Gastrocnemius medialis (tissue), 4 donors: ENCODE measurements at regions not wholly inside any gene's neighbourhood (a gene's known extent, or its start where the extent isn't known, plus 50 kb on each side); places are given as distances from the start of the nearest gene placed in this dataset.
A peak's percentile ranks its signal among the peaks of the same experiment; 100 is the strongest.
"Not testable (repeated sequence)": the region's sequence is repeated elsewhere in the genome, so short reads cannot be mapped to it uniquely, and the experiment has no call there.

ENCODE experiments used
- ATAC-seq, 2 donors: fragments of 150-250 bp; one replicate each; pipeline ENCODE4 v1.9.1; 2016
- DNase-seq, 2 donors: peaks; one replicate each; pipeline ENCODE4 v3.0.0-alpha.2; 2019
- H3K27ac ChIP-seq, 4 donors: fragments of 200-600 bp; sonication (generic); 1 replicate in 1 of 4; 2 replicates in 3 of 4; pipeline ENCODE4 v1.5.1; 2016 to 2018; ENCODE audit warnings: mild to moderate bottlenecking in 2 of 4, moderate library complexity in 1 of 4
- H3K27me3 ChIP-seq, 3 donors: fragments of 200-600 bp; sonication (generic) in 2 of 3; 1 replicate in 1 of 3; 2 replicates in 2 of 3; pipeline versions ENCODE4 v1.5.1 to v1.6.0; 2016 to 2019; ENCODE audit warnings: mild to moderate bottlenecking in 1 of 3, moderate library complexity in 1 of 3
- H3K36me3 ChIP-seq, 2 donors: fragments of 200-600 bp; sonication (generic) in 1 of 2; one replicate each; pipeline ENCODE4 v1.5.1; 2017 to 2018
- H3K4me1 ChIP-seq, 2 donors: fragments of 200-600 bp; sonication (generic) in 1 of 2; one replicate each; pipeline ENCODE4 v1.5.1; 2016 to 2017; ENCODE audit warnings: mild to moderate bottlenecking in 2 of 2
- H3K4me3 ChIP-seq, 4 donors: fragments of 200-600 bp; sonication (generic) in 3 of 4; 1 replicate in 1 of 4; 2 replicates in 3 of 4; pipeline ENCODE4 v1.5.1; 2016 to 2019; ENCODE audit warnings: mild to moderate bottlenecking in 2 of 4
- H3K9me3 ChIP-seq, 3 donors: fragments of 200-600 bp; sonication (generic) in 2 of 3; 1 replicate in 1 of 3; 2 replicates in 2 of 3; pipeline ENCODE4 v1.5.1; 2016 to 2019
- POLR2A ChIP-seq, 2 donors: fragments of 450-650 bp; IDR thresholded peaks; one replicate each; pipeline ENCODE4 v1.6.1; 2017; ENCODE audit warnings: antibody characterized with exemption in 2 of 2, mild to moderate bottlenecking in 2 of 2, moderate library complexity in 2 of 2
- in situ Hi-C, 4 donors: fragments of 200-750 bp; cut with MboI; loops; one replicate each; pipeline versions ENCODE4 v1.15.0 to v1.8.0; 2017; ENCODE audit warnings: low sequenced_read_pairs in 4 of 4
- intact Hi-C: fragments of 100-400 bp; cut with DNase I; formaldehyde crosslinking; loops from one replicate; pipeline ENCODE4 v1.15.1; 2023; ENCODE audit warnings: low total_unique reads
- TF ChIP-seq, protein P1 (sequence below), 5 experiments: fragments of 450-650 bp in 3 of 5; fragments of 200-600 bp in 2 of 5; sonication (generic) in 2 of 5; IDR thresholded peaks in 4 of 5; conservative IDR thresholded peaks in 1 of 5; 1 replicate in 4 of 5; 2 replicates in 1 of 5; pipeline ENCODE4 v1.5.1; 2016 to 2019; ENCODE audit warnings: antibody characterized with exemption in 5 of 5, mild to moderate bottlenecking in 3 of 5, moderate library complexity in 3 of 5

DNA sequence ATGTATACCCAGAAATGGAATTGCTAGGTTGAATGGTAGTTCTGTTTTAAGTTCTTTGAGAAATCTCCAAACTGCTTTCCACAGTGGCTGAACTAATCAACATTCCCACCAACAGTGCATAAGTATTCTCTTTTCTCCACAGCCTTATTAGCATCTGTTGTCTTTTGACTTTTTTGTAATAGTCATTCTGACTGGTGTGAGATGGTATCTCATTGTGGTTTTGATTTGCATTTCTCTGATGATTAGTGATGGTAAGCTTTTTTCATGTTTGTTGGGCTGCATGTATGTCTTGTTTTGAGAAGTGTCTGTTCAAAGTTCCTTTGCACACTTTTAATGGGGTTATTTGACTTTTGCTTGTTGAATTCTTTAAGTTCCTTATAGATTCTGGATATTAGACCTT, 52.4 kb upstream of the EHHADH start:
- intact Hi-C loops, H3K27ac ChIP-seq, DNase-seq, in situ Hi-C loops, H3K4me1 ChIP-seq, H3K27me3 ChIP-seq, H3K9me3 ChIP-seq, H3K36me3 ChIP-seq, ATAC-seq, H3K4me3 ChIP-seq: not testable (repeated sequence)

GRCh38 chr3:185306847-185307246, 53.0 kb upstream of the EHHADH start:
- no peak for ATAC-seq
- Histone ChIP-seq H3K27me3 (no peaks in the 10 kb centered on the region), H3K4me3 (no peak overlapping the region), H3K4me1 (no peaks in the 10 kb centered on the region), H3K36me3 (no peaks in the 10 kb centered on the region), H3K9me3 (no peaks in the 10 kb centered on the region), H3K27ac (no peak overlapping the region)
- DNase-seq: no peak
- in situ Hi-C loops (no loop called here), intact Hi-C loops (no loop called here)
- TF ChIP-seq, protein P1, sequence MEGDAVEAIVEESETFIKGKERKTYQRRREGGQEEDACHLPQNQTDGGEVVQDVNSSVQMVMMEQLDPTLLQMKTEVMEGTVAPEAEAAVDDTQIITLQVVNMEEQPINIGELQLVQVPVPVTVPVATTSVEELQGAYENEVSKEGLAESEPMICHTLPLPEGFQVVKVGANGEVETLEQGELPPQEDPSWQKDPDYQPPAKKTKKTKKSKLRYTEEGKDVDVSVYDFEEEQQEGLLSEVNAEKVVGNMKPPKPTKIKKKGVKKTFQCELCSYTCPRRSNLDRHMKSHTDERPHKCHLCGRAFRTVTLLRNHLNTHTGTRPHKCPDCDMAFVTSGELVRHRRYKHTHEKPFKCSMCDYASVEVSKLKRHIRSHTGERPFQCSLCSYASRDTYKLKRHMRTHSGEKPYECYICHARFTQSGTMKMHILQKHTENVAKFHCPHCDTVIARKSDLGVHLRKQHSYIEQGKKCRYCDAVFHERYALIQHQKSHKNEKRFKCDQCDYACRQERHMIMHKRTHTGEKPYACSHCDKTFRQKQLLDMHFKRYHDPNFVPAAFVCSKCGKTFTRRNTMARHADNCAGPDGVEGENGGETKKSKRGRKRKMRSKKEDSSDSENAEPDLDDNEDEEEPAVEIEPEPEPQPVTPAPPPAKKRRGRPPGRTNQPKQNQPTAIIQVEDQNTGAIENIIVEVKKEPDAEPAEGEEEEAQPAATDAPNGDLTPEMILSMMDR (IDR thresholded peaks at IDR 0.05 in 4 of 5, conservative IDR thresholded peaks at IDR 0.05 in 1 of 5): no peak
- no peak for TF ChIP-seq POLR2A (IDR thresholded peaks at IDR 0.05)

DNA sequence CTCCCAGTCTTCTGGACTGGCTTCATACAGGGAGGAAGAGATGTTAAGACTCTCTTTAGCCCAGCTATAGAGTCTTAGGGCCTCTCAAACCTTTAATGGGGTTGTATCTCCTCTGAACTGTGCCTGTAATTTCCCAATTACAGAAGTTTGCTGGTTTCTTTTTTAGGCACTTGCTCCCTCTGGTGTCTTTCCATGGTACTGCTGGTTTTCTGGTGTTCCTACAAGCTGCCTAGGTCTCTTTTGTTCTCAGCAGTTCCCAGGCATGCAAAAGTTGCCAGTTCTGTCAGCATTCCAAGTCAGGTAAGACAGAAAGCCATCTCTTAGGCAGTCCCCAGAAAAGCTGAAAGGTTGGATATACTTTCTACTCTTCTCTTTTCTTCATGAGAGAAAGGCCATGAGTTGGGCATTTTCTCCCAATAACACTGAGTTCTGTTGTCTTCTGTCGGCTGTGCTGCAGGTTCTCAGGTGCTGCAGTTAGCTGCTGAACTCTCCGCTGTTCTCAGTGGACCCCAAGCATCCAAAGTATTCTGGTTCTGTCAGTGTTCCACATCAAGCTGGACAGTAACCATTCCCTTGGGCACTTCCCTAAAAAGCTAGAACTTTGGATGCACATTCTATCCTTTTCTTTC, 54.4 kb upstream of the EHHADH start:
- no peaks in the 10 kb centered on the region for H3K27me3 ChIP-seq
- no peak for TF ChIP-seq POLR2A (IDR thresholded peaks at IDR 0.05)
- TF ChIP-seq, protein P1 (IDR thresholded peaks at IDR 0.05 in 4 of 5, conservative IDR thresholded peaks at IDR 0.05 in 1 of 5): peak in 2 of 5 experiments; percentile 37 to 39
- DNase-seq (no peak), ATAC-seq (no peak)
- no peak overlapping the region for H3K27ac ChIP-seq
- in situ Hi-C loops (no loop called here), intact Hi-C loops (no loop called here)
- no peak overlapping the region for H3K4me3 ChIP-seq
- H3K4me1 ChIP-seq: no peaks in the 10 kb centered on the region
- no peaks in the 10 kb centered on the region for H3K36me3 ChIP-seq
- no peaks in the 10 kb centered on the region for H3K9me3 ChIP-seq

DNA sequence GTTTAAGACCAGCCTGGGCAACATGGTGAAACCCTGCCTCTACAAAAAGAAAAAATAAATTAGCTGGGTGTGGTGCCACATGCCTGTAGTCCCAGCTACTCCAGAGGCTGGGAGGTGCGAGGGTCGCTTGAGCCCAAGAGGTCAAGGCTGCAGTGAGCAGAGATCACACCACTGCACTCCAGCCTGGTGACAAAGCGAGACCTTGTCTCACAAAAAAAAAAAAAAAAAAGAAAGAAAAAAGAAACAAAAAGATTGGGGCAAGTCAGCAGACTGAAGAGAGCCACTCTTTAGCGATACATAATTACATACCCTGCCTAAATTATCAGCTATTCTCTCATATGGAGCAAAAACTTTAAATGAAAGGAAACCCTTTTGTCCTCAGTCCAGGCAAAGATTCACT, 53.6 kb upstream of the MAP3K13 start:
- no peaks in the 10 kb centered on the region for H3K36me3 ChIP-seq
- no peaks in the 10 kb centered on the region for H3K9me3 ChIP-seq
- no peak overlapping the region for H3K27ac ChIP-seq
- ATAC-seq (no peak), DNase-seq (no peak)
- H3K4me1 ChIP-seq: no peaks in the 10 kb centered on the region
- no peaks in the 10 kb centered on the region for H3K27me3 ChIP-seq
- intact Hi-C loops: no loop called here
- TF ChIP-seq, protein P1 (IDR thresholded peaks at IDR 0.05 in 4 of 5, conservative IDR thresholded peaks at IDR 0.05 in 1 of 5): no peak
- no peak for TF ChIP-seq POLR2A (IDR thresholded peaks at IDR 0.05)
- in situ Hi-C loops: no loop called here
- no peak overlapping the region for H3K4me3 ChIP-seq

DNA sequence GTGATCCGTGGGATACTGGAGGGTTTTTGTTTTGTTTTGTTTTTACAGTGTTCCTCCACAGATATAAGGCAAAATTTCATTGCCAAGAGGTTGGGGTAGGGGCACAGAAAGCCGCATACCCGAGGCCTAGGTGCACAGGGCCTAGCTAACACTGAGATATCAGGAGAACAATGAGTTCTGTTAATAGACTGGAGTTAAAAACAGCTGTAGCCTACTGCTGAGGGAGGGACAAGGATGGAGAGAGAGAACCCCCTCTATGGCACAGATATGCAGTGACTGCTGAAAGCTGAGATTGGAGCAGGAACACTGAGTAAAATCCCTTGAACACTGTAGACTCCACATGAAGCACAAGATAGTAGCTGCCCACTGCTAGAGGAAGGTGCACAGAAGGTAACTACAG, 53.1 kb upstream of the MAP3K13 start:
- H3K4me1 ChIP-seq: no peaks in the 10 kb centered on the region
- TF ChIP-seq POLR2A (IDR thresholded peaks at IDR 0.05): no peak
- in situ Hi-C loops (no loop called here), intact Hi-C loops (no loop called here)
- no peak overlapping the region for H3K4me3 ChIP-seq
- H3K27me3 ChIP-seq: no peaks in the 10 kb centered on the region
- no peak overlapping the region for H3K27ac ChIP-seq
- ATAC-seq (no peak), DNase-seq (no peak)
- no peaks in the 10 kb centered on the region for H3K36me3 ChIP-seq
- no peaks in the 10 kb centered on the region for H3K9me3 ChIP-seq

- in situ Hi-C loops: no loop called here
- TF ChIP-seq POLR2A (IDR thresholded peaks at IDR 0.05): no peak
- TF ChIP-seq, protein P1 (IDR thresholded peaks at IDR 0.05 in 4 of 5, conservative IDR thresholded peaks at IDR 0.05 in 1 of 5): no peak
These were observed 50.9 kb upstream of the MAP3K13 start for GRCh38 chr3:185311991-185312390.

More at GRCh38 chr3:185311991-185312390, 50.9 kb upstream of the MAP3K13 start:
- H3K4me3 ChIP-seq: no peak overlapping the region
- DNase-seq (no peak), ATAC-seq (no peak)
- intact Hi-C loops: no loop called here
- no peaks in the 10 kb centered on the region for H3K9me3 ChIP-seq
- no peak overlapping the region for H3K27ac ChIP-seq
- no peaks in the 10 kb centered on the region for H3K36me3 ChIP-seq
- peaks cover 0 to 1% of the 10 kb centered on the region in 2 donors for H3K4me1 ChIP-seq
- no peaks in the 10 kb centered on the region for H3K27me3 ChIP-seq
